GM10248 (cell line): ENCODE measurements at regions not wholly inside any gene's neighbourhood (a gene's known extent, or its start where the extent isn't known, plus 50 kb on each side); places are given as distances from the start of the nearest gene placed in this dataset.

Experiments used
- CTCF ChIA-PET: fragments of 300-600 bp; sonication (Branson Sonifier 250); formaldehyde crosslinking; extraction: SDS; loops from one replicate; lab custom pipeline; 2021; ENCODE audit warnings: antibody characterized with exemption; lab: Yijun Ruan, JAX
- POLR2A ChIA-PET: fragments of 350-650 bp; sonication (Branson Sonifier 250); formaldehyde crosslinking; extraction: SDS; loops from one replicate; lab custom pipeline; 2020; ENCODE audit warnings: antibody characterized with exemption; lab: Yijun Ruan, JAX
- DNase-seq: peaks from one replicate; pipeline ENCODE4 v3.0.0; 2012; ENCODE audit errors: extremely low spot score
- TF ChIP-seq, protein P1 (sequence below): IDR thresholded peaks from 2 replicates; pipeline ENCODE4 v1.5.1; 2012; ENCODE audit warnings: mild to moderate bottlenecking, low read depth; ENCODE audit errors: extremely low read depth, missing control alignments, control extremely low read depth

DNA sequence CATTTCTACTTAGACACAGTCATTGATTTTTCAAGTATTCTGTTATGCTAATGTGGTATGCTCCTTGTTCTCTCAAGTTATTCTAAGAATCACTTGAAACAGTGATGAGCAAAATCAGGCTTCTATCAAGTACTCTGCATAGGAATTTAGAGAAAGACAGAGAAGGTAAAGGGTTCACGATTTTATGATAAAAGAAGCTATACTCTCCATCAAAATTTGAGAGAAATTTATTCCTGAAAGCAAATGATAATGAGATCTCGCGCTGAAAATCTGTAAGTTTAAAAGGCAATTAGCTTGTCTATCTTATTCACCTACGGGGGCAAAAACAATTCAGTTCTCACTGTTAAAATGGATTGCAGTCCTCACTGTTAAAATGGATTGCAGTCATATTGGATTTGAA lies 1404.3 kb upstream of the FLRT2 start:
- CTCF ChIA-PET: no interaction called here
- TF ChIP-seq, protein P1, sequence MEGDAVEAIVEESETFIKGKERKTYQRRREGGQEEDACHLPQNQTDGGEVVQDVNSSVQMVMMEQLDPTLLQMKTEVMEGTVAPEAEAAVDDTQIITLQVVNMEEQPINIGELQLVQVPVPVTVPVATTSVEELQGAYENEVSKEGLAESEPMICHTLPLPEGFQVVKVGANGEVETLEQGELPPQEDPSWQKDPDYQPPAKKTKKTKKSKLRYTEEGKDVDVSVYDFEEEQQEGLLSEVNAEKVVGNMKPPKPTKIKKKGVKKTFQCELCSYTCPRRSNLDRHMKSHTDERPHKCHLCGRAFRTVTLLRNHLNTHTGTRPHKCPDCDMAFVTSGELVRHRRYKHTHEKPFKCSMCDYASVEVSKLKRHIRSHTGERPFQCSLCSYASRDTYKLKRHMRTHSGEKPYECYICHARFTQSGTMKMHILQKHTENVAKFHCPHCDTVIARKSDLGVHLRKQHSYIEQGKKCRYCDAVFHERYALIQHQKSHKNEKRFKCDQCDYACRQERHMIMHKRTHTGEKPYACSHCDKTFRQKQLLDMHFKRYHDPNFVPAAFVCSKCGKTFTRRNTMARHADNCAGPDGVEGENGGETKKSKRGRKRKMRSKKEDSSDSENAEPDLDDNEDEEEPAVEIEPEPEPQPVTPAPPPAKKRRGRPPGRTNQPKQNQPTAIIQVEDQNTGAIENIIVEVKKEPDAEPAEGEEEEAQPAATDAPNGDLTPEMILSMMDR: no peak
- POLR2A ChIA-PET: no interaction called here
- DNase-seq: no peak

- ChIA-PET POLR2A (no interaction called here), CTCF (no interaction called here)
- TF ChIP-seq, protein P1: no peak
- DNase-seq: no peak
These were observed 1402.4 kb upstream of the FLRT2 start for GRCh38 chr14:84127495-84127894.

DNA sequence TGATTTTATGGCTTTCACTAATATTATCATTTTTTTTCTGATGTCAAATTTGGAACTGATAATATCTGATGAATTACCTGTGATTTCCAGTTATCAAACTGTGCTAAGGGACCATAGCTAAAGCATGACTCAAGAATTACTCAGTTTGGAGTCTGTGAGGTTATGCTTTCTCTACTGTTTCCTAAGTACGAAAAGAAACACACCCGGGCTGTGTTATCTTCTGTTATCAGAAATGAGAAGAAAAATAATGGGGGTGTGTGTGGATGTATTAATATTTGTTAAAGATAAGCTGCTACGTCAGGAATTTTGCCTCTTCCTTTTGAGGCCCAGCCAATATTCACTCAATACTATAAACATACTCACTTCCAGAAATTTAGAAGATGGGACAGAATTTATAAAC lies 1401.9 kb upstream of the FLRT2 start:
- TF ChIP-seq, protein P1: no peak
- CTCF ChIA-PET: no interaction called here
- POLR2A ChIA-PET: no interaction called here
- no peak for DNase-seq

DNA sequence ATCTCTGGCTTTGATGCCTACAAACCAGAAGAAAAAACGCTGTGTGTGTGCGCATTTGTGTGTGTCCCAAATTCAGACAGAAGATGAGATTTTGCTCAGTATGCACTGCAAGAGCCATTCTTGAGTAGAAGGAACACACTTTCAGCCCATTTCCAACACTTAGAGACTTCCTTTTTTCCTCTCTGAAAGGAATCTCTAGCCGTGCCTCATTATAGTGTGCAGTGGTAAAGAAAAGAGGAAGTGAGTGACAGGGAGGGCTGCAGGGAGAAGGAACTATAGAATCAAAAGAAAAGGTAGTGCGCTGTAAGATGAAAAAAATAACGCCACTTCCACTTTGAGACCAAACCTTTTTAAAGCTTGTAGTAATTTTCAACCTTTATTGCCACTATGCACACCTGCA lies 1400.9 kb upstream of the FLRT2 start:
- no peak for DNase-seq
- ChIA-PET CTCF (no interaction called here), POLR2A (no interaction called here)
- TF ChIP-seq, protein P1: no peak

- CTCF ChIA-PET: no interaction called here
- DNase-seq: no peak
- TF ChIP-seq, protein P1: no peak
- POLR2A ChIA-PET: no interaction called here
These were observed 1400.0 kb upstream of the FLRT2 start for GRCh38 chr14:84129941-84130340.

GRCh38 chr14:84131924-84132323 lies 1398.0 kb upstream of the FLRT2 start:
- ChIA-PET CTCF (no interaction called here), POLR2A (no interaction called here)
- TF ChIP-seq, protein P1: no peak
- no peak for DNase-seq

GRCh38 chr14:84144166-84144565 lies 1385.8 kb upstream of the FLRT2 start:
- ChIA-PET POLR2A (no interaction called here), CTCF (no interaction called here)
- DNase-seq: no peak
- TF ChIP-seq, protein P1: no peak
